DMS53 (cell line): ENCODE measurements at regions not wholly inside any gene's neighbourhood (a gene's known extent, or its start where the extent isn't known, plus 50 kb on each side); places are given as distances from the start of the nearest gene placed in this dataset.
A peak's percentile ranks its signal among the peaks of the same experiment; 100 is the strongest.

Experiments used
- DNase-seq: peaks from one replicate; lab custom pipeline; 2025; lab: John Stamatoyannopoulos, UW

- DNase-seq: no peak
These were observed 74.7 kb upstream of the SESN3 start for GRCh38 chr11:95305705-95306104.

GRCh38 chr11:95304777-95305176 lies 73.8 kb upstream of the SESN3 start:
- DNase-seq: no peak

- no peak for DNase-seq
These were observed 71.2 kb upstream of the SESN3 start for GRCh38 chr11:95302211-95302610.

GRCh38 chr11:95301474-95301873 lies 70.5 kb upstream of the SESN3 start:
- DNase-seq: peak; percentile 72

DNA sequence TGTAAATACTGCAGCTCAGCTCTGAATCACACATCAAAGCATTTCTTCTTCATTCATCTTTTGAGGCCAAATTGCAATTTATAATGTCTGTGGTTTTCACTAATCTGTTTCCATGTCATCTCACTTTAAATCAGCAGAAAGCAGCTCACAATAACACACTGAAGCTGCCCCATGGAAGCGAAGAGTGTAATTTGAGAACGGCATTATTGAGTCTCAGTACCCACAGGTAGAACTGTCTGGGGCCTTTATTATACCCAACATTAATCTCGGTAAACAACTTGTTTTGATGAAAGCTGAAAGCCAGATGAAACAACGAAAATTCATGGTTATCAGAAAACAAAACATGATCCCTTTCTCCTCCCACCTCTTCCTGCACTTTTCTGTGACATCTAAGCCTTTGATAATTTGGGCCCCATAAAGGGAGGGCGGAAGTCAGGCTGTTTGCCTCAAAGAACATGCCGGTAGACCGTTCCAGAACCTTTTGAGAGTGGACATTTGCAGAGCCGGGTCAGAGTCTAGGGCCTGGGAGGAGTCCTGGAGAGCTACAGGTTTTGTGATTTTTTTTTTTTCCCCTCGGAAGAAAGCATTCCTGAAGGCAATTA lies 68.2 kb upstream of the SESN3 start:
- DNase-seq: peak; percentile 78

- no peak for DNase-seq
These were observed 66.9 kb upstream of the SESN3 start for GRCh38 chr11:95297680-95298452.

- peak; percentile 51 for DNase-seq
These were observed 65.6 kb upstream of the SESN3 start for GRCh38 chr11:95296621-95297025.

- DNase-seq: peak; percentile 49
These were observed 65.2 kb upstream of the SESN3 start for GRCh38 chr11:95296165-95296564.

- DNase-seq: no peak
These were observed 64.6 kb upstream of the SESN3 start for GRCh38 chr11:95295382-95296149.

DNA sequence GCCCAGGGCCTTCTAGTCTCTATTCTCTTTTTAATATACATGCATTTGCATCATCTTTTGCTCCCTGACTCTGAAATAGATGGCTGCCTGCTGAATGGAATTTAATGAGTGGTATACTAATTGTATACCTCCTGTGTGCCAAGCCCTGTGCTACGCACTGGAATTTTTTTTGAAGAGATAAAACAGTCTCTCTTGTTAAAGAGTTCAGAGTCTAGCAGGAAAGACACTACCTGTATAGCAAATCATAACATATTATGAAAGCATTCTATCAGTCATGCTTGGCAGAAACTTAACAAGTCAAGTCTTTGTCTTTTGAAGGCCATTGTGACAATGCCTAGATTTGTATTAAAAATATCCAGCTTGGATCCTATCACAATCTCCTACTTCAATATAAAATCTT lies 63.7 kb upstream of the SESN3 start:
- DNase-seq: no peak

- no peak for DNase-seq
These were observed 62.1 kb upstream of the SESN3 start for GRCh38 chr11:95293116-95293515.

GRCh38 chr11:95291946-95292345 lies 60.9 kb upstream of the SESN3 start:
- no peak for DNase-seq

- peak; percentile 40 for DNase-seq
These were observed 58.5 kb upstream of the SESN3 start for GRCh38 chr11:95289378-95290101.

DNA sequence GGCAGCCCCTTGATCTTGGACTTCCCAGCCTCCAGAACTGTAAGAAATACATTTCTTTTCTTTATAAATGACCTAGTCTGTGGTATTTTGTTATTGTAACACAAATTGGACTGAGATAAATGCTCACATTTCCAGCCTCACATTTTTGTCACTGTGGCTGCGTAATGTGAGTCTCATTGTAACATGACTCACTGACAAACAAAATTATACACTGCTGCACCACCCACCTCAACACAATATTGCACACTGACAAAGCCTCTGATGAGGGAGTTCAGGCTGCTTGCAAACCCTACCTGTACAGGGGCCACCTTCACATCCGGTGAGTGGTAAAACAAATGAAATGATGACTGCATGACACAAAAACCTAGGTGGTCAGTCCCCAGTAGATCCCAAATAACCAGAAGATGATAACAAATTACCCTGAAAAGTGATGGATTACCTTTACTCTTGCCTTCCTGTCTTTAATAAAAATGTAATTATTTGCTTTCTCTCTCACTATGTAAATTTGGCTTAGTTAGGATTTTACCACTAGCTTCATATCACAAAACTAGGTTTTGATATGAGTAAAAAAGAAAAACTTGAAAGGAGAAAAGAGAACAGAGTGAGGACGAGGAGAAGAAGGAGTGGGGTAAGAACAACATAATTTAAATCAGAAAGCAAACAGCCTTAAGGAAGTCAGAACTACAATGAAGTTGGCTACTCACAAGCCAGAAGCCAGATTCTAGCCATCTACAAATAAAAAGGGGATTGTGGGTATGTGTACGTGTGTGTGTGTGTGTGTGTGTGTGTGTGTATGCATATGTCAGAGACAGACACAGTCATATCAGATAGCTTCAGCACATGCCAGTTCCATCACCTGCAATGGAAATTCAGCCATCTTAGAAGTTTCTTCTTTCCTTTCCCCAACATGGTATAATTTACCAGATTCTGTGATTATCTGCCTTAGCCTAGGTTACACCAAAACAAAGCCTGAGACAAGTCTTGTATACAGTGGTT lies 53.4 kb upstream of the SESN3 start:
- no peak for DNase-seq

GRCh38 chr11:95283650-95284049 lies 52.6 kb upstream of the SESN3 start:
- DNase-seq: no peak

GRCh38 chr11:95283146-95283545 lies 52.1 kb upstream of the SESN3 start:
- DNase-seq: no peak

DNA sequence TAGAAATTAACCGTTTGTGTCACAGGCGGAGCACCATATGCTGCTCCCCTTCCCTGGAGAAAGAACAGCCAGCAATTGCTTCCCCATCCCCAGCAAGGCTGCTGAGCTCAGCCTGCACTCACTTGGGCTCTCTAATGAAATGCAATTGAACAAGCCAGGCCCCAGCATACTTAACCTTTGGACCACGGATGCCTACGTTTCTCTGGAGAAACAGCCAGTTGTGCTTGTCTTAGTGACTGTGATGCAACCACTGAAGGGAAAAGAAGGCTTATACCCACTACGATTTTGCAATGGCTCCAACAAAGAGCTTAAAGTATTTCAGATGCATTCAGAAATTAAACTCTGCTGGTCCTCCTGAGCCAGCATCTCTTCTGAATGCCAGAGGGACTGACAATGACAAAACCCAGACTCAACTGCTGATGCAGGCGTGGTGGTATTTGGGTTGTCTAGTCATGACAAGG lies 51.3 kb upstream of the SESN3 start:
- peak; percentile 95 for DNase-seq
